Large intestine (tissue), 3 donors: ENCODE measurements at regions not wholly inside any gene's neighbourhood (a gene's known extent, or its start where the extent isn't known, plus 50 kb on each side); places are given as distances from the start of the nearest gene placed in this dataset.
A peak's percentile ranks its signal among the peaks of the same experiment; 100 is the strongest.
"Not testable (repeated sequence)": the region's sequence is repeated elsewhere in the genome, so short reads cannot be mapped to it uniquely, and the experiment has no call there.

Source experiments
- DNase-seq, 2 donors: peaks; one replicate each; pipeline versions ENCODE4 v3.0.0 to v3.0.0-alpha.2; 2013
- H3K27ac ChIP-seq: one replicate; pipeline ENCODE4 v1.5.1; 2013; ENCODE audit warnings: low read length
- H3K27me3 ChIP-seq: 2 replicates; pipeline ENCODE4 v1.6.1; 2013; ENCODE audit warnings: low read length; ENCODE audit not compliant: control insufficient read depth, insufficient read depth
- H3K36me3 ChIP-seq: 2 replicates; pipeline ENCODE4 v1.6.1; 2013; ENCODE audit warnings: low read length; ENCODE audit not compliant: control insufficient read depth, insufficient read depth
- H3K4me1 ChIP-seq: one replicate; pipeline ENCODE4 v1.6.1; 2013; ENCODE audit warnings: low read length; ENCODE audit not compliant: control insufficient read depth, insufficient read depth
- H3K4me3 ChIP-seq: one replicate; pipeline ENCODE4 v1.5.1; 2013; ENCODE audit warnings: low read length
- H3K9me3 ChIP-seq: one replicate; pipeline ENCODE4 v1.6.1; 2013; ENCODE audit warnings: mild to moderate bottlenecking, low read depth, low read length, moderate library complexity; ENCODE audit not compliant: control insufficient read depth
- WGBS: methylation state at CpG from one replicate; pipeline ENCODE4 v1.1.5; 2013; ENCODE audit warnings: low lambda C conversion rate; ENCODE audit not compliant: insufficient coverage; 5-methylcytosine and 5-hydroxymethylcytosine counted together

DNA sequence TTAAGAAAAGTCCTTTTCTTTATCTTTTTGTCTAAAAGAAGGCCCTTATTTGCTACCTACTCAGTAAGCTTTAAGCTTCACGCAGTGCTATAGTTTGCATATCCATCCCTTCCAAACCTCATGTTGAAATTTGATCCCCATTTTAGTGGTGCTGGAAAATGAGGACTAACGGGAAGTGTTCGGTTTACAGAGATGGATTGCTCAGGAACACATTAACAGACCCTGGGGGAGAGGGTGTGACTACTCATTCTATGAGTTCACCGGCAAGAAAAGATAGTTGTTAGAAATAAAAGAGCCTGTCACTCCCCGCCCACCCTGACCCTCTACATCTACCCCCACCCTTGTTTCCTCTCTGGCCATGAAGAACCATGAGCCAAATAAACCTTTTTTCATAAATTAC lies 546.2 kb downstream of the MEI4 start:
- no peak overlapping the region for H3K4me3 ChIP-seq
- no peaks in the 10 kb centered on the region for H3K27me3 ChIP-seq
- WGBS = 43% methylated on average over 1 of the region's 5 CpGs
- no peak for DNase-seq
- no peaks in the 10 kb centered on the region for H3K9me3 ChIP-seq
- H3K4me1 ChIP-seq = no peaks in the 10 kb centered on the region
- H3K36me3 ChIP-seq = no peaks in the 10 kb centered on the region
- H3K27ac ChIP-seq = no peak overlapping the region

DNA sequence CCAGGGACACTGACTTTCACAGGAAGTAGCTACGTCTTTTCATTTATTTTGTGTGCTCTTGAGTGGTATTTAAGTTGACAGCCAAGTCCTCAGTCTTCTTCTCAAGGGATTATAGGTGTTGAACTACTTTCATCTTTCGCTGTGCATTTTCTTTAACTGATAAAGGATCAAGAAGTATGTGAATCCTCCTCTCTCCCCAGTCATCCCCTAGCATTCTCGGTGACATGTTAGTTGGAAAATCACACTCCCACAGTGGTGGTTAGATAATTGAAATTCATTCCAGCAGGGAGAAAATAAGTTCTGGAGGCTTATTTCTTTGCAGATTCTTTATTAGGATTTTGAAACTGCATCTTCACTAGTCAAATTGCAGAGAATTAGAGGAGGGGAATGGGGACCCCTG lies 569.4 kb downstream of the MEI4 start:
- no CpG with 5 or more reads among the region's 3 CpGs for WGBS

DNA sequence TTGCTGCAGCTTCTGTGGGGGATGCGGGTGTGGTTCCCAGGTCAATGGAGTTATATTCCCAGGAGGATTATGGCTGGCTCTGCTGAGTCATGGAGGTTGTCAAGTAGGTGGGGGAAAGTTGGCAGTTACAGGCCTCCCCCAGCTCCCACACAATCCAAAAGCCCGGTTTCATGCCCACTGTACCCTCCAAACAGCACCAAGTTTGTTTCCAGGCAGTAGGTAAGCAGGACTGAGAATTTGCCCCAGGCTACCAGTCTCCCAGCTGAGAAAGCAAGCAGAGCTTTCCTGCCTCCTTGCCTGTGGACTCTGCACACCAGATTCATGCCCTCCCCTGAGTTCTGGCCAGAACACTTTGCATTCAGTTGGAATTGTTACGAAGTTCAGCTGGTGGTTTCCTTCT lies 578.2 kb downstream of the MEI4 start:
- H3K27ac ChIP-seq = no peak overlapping the region
- H3K9me3 ChIP-seq = no peaks in the 10 kb centered on the region
- H3K4me3 ChIP-seq = no peak overlapping the region
- H3K36me3 ChIP-seq = no peaks in the 10 kb centered on the region
- H3K27me3 ChIP-seq = no peaks in the 10 kb centered on the region
- no peaks in the 10 kb centered on the region for H3K4me1 ChIP-seq
- WGBS = 83% methylated on average over 1 of the region's 3 CpGs
- DNase-seq = no peak

More for the DNA sequence above, 569.4 kb downstream of the MEI4 start:
- H3K27ac ChIP-seq = no peak overlapping the region
- H3K4me1 ChIP-seq = no peaks in the 10 kb centered on the region
- no peak overlapping the region for H3K4me3 ChIP-seq
- no peaks in the 10 kb centered on the region for H3K9me3 ChIP-seq
- no peaks in the 10 kb centered on the region for H3K27me3 ChIP-seq
- no peaks in the 10 kb centered on the region for H3K36me3 ChIP-seq
- DNase-seq = no peak

DNA sequence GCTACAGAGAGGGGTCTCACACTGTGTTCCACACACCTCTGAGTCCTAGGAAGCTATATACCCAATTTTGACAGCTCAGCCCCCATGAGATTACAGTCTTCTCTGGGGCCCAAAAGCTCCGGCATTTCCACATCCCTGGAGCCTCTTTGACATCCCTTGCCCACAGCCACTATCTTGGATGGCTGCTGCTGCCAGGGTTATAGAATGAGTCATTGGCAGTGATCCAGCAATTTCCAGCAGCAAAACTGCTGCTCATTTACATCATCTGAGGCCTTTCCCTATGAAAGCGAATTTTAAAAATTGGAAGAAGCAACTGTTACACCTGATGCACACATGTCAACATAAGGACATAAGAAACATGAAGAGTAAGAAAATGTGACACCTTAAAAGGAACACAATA lies 590.7 kb downstream of the MEI4 start:
- H3K4me3 ChIP-seq = no peak overlapping the region
- WGBS = 86% methylated on average over 1 of the region's 2 CpGs

DNA sequence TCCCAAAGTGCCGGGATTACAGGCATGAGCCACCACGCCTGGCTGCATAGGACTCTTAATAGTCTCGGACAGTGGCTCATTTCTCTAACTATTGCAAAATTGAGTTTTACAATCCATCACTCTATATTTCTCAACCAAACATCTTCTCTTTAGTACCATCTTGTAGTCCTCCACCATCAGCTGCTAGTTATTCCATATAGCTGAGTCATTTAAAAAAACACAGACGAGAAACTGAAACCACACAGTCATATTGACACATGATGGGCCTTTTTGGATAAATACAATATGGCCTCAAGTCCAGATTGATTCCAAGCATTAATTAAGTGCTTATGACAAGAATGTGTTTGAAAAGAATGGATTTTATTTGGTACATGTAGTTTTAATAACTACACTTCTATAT lies 599.1 kb downstream of the MEI4 start:
- DNase-seq = no peak
- no peak overlapping the region for H3K27ac ChIP-seq
- no peaks in the 10 kb centered on the region for H3K36me3 ChIP-seq
- no peaks in the 10 kb centered on the region for H3K4me1 ChIP-seq
- no peaks in the 10 kb centered on the region for H3K27me3 ChIP-seq
- H3K9me3 ChIP-seq = no peaks in the 10 kb centered on the region
- no peak overlapping the region for H3K4me3 ChIP-seq
- no CpG with 5 or more reads among the region's 4 CpGs for WGBS

More for the DNA sequence above, 590.7 kb downstream of the MEI4 start:
- no peak for DNase-seq
- Histone ChIP-seq H3K27me3 (no peaks in the 10 kb centered on the region), H3K4me1 (no peaks in the 10 kb centered on the region), H3K36me3 (no peaks in the 10 kb centered on the region), H3K9me3 (peaks cover 2% of the 10 kb centered on the region), H3K27ac (no peak overlapping the region)

DNA sequence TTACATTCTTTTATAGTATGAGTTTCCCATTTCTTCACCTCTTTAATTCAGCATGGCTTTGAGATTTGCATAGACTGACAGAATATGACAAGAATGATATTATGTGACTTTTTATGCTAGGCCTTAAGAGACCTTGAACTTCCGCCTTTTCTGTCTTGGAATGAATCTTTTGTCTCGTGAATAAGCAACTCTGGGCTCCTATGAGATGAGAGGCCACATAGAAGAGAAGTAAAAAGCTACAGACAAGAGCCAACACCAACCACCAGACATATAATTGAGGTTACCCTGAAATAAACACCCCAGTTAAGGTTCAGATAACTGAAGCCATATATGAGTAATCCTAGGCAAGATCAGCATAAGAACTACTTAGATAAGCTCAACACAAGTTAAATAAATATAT lies 600.8 kb downstream of the MEI4 start:
- Histone ChIP-seq H3K4me1 (no peaks in the 10 kb centered on the region), H3K27me3 (no peaks in the 10 kb centered on the region), H3K36me3 (no peaks in the 10 kb centered on the region), H3K9me3 (no peaks in the 10 kb centered on the region), H3K4me3 (no peak overlapping the region), H3K27ac (no peak overlapping the region)
- no peak for DNase-seq
- no CpG with 5 or more reads among the region's 2 CpGs for WGBS

DNA sequence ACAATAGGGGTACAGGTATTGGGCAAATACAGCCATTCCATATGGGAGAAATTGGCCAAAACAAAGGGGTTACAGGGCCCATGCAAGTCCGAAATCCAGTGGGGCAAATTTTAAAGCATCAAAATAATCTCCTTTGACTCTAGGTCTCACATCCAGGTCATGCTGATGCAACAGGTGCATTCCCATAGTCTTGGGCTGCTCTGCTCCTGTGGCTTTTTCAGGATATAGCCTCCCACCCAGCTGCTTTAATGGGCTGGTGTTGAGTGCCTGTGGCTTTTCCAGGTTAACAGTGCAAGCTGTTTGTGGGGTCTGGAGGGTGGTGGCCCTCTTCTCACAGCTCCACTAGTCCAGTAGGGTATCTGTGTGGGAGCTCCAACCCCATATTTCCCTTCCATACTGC lies 607.1 kb downstream of the MEI4 start:
- Histone ChIP-seq H3K9me3 (no peaks in the 10 kb centered on the region), H3K4me1 (no peaks in the 10 kb centered on the region), H3K27me3 (no peaks in the 10 kb centered on the region), H3K27ac (no peak overlapping the region), H3K4me3 (no peak overlapping the region), H3K36me3 (no peaks in the 10 kb centered on the region)
- no peak for DNase-seq
- WGBS = no CpG with 5 or more reads among the region's 1 CpG

DNA sequence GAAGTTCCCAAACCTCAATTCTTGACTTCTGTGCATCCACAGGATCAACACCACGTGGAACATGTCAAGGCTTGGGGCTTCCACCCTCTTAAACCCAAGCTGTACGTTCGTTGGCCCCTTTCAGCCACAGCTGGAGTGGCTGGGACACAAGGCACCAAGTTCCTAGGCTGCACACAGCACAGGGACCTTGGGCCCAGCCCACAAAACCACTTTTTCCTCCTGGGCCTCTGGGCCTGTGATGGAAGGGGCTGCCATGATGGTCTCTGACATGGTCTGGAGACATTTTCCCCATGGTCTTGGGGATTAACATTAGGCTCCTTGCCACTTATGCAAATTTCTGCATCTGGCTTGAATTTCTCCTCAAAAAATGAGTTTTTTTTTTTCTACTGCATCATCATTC lies 606.9 kb upstream of the IRAK1BP1 start:
- not testable (repeated sequence) for DNase-seq, H3K27ac ChIP-seq, H3K36me3 ChIP-seq, H3K4me3 ChIP-seq, H3K4me1 ChIP-seq, H3K9me3 ChIP-seq, H3K27me3 ChIP-seq
- WGBS = no CpG with 5 or more reads among the region's 3 CpGs

DNA sequence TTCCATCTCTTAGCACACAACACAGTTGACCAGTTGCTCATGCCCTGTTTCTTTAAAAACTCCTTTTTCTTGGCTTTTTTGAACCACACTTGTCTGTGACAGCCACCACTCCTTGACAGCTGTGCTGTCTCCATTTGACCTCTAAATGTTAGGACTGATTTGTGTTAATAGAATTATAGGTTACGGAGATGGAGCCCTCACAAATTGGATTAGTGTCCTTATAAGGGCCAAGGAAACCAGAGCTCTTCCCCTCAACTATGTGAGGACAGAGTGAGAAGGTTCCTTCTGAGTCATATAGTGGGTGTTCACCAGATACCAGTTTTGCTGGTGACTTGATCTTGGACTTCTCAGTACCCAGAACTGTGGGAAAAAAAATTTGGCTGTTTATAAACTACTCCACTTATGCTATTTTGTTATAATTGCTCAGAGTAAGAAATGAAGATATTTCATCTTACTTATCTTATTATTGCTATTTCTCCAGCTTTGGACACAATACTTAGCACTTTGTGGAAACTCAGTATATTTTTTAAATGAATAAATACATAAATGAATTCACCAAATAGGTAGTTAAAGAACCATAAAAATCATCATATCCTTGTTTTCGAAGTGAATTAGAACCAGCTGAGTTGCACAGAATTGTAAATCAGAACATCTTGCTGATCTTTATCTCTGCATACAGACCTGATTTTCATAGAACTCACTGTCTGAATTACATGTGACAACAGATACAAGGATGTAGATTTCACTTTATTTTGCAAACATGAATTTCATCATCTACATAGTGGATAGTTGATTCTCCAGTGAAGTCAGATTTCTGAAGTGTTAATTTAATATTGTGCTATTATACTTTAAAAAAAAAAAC lies 598.5 kb upstream of the IRAK1BP1 start:
- no CpG with 5 or more reads among the region's 2 CpGs for WGBS
- H3K27me3 ChIP-seq = no peaks in the 10 kb centered on the region
- H3K9me3 ChIP-seq = no peaks in the 10 kb centered on the region
- no peak overlapping the region for H3K4me3 ChIP-seq
- no peak overlapping the region for H3K27ac ChIP-seq
- no peaks in the 10 kb centered on the region for H3K36me3 ChIP-seq
- no peak for DNase-seq
- no peaks in the 10 kb centered on the region for H3K4me1 ChIP-seq

DNA sequence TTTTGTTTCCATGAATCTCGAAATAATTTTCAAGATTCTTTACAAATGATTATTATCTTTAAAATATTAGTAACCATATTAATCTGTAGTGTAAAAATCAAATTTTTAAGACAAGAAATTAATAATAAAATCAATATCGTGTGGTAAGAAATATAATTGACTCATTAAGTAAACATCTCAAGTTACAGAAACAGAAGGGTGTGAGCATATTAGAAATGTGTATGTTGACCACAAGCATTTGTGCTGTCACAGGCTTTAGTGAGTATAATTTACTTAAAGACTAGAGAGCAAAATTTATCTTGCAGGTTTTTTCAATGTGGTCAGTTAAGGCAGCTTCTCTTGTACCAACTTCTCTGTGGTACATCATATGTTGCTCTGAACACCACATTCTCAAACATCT lies 566.5 kb upstream of the IRAK1BP1 start:
- Histone ChIP-seq H3K4me1 (no peaks in the 10 kb centered on the region), H3K9me3 (no peaks in the 10 kb centered on the region), H3K4me3 (no peak overlapping the region), H3K36me3 (no peaks in the 10 kb centered on the region), H3K27me3 (no peaks in the 10 kb centered on the region), H3K27ac (no peak overlapping the region)
- WGBS = 100% methylated on average over 2 of the region's 2 CpGs
- no peak for DNase-seq

DNA sequence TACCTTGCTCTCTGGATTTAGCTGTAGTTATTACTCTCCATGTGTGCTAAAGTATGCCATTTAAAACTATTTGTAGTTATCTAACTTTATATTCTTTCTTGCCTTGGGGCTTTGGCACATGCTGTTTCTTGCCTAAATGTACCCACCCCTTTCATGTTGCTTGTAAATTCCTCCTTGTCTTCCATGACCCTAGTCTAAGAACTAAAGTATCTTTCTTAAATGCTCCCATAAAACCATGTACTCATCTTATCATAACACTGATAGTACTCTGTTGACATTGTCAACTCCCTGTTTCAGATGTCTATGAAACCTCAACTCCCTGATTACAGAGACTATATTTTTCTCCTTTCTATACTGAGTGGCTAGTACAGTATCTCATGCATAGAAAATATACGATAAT lies 564.9 kb upstream of the IRAK1BP1 start:
- Histone ChIP-seq H3K36me3 (no peaks in the 10 kb centered on the region), H3K27ac (no peak overlapping the region), H3K27me3 (no peaks in the 10 kb centered on the region), H3K4me1 (no peaks in the 10 kb centered on the region), H3K9me3 (no peaks in the 10 kb centered on the region), H3K4me3 (no peak overlapping the region)
- DNase-seq = peak; percentile 1 to 11
- no CpG with 5 or more reads among the region's 1 CpG for WGBS
